ENCODE measurements at regions not wholly inside any gene's neighbourhood (a gene's known extent, or its start where the extent isn't known, plus 50 kb on each side); places are given as distances from the start of the nearest gene placed in this dataset.
"Not testable (repeated sequence)": the region's sequence is repeated elsewhere in the genome, so short reads cannot be mapped to it uniquely, and the experiment has no call there.

- no peak overlapping the region for H3K4me3 ChIP-seq (ENCODE audit: low read depth, low read length)
- no peak for TF ChIP-seq CTCF (IDR thresholded peaks at IDR 0.05; ENCODE audit: insufficient read depth, low read length)
- DNase-seq (ENCODE audit: low read depth), result no peak
These were observed 149.1 kb downstream of the ZNF281 start for GRCh38 chr1:200260597-200261335.

- no peak overlapping the region for H3K4me3 ChIP-seq (ENCODE audit: low read depth, low read length)
- peak; percentile 29 for DNase-seq (ENCODE audit: low read depth)
- TF ChIP-seq CTCF (IDR thresholded peaks at IDR 0.05; ENCODE audit: insufficient read depth, low read length), result peak; percentile 55
These were observed 151.1 kb downstream of the ZNF281 start for GRCh38 chr1:200258447-200259375.

- TF ChIP-seq CTCF (IDR thresholded peaks at IDR 0.05; ENCODE audit: insufficient read depth, low read length), result no peak
- DNase-seq (ENCODE audit: low read depth), result no peak
- H3K4me3 ChIP-seq (ENCODE audit: low read depth, low read length), result no peak overlapping the region
These were observed 152.6 kb downstream of the ZNF281 start for GRCh38 chr1:200257235-200257634.

GRCh38 chr1:200254602-200255001 is 155.2 kb downstream of the ZNF281 start:
- H3K4me3 ChIP-seq (ENCODE audit: low read depth, low read length); DNase-seq (ENCODE audit: low read depth): not testable (repeated sequence)

- no peak overlapping the region for H3K4me3 ChIP-seq (ENCODE audit: low read depth, low read length)
- TF ChIP-seq CTCF (IDR thresholded peaks at IDR 0.05; ENCODE audit: insufficient read depth, low read length), result no peak
- no peak for DNase-seq (ENCODE audit: low read depth)
These were observed 155.9 kb downstream of the ZNF281 start for GRCh38 chr1:200253774-200254495.

- peak; percentile 36 for DNase-seq (ENCODE audit: low read depth)
- no peak overlapping the region for H3K4me3 ChIP-seq (ENCODE audit: low read depth, low read length)
- TF ChIP-seq CTCF (IDR thresholded peaks at IDR 0.05; ENCODE audit: insufficient read depth, low read length), result no peak
These were observed 157.3 kb downstream of the ZNF281 start for GRCh38 chr1:200252531-200252930.

GRCh38 chr1:200250469-200250868 is 159.4 kb downstream of the ZNF281 start:
- no peak for DNase-seq (ENCODE audit: low read depth)
- TF ChIP-seq CTCF (IDR thresholded peaks at IDR 0.05; ENCODE audit: insufficient read depth, low read length), result no peak
- no peak overlapping the region for H3K4me3 ChIP-seq (ENCODE audit: low read depth, low read length)

All from fibroblast of the aortic adventitia (primary cell).